Peyer's patch (tissue), 4 donors: ENCODE measurements at regions not wholly inside any gene's neighbourhood (a gene's known extent, or its start where the extent isn't known, plus 50 kb on each side); places are given as distances from the start of the nearest gene placed in this dataset.

Experiments
- CTCF ChIP-seq, 6 experiments: fragments of 450-650 bp in 4 of 6; fragments of 200-600 bp in 2 of 6; sonication (generic) in 1 of 6; IDR thresholded peaks; one replicate each; pipeline ENCODE4 v1.5.1; 2017 to 2019; ENCODE audit warnings: antibody characterized with exemption in 6 of 6, mild to moderate bottlenecking in 3 of 6, moderate library complexity in 1 of 6
- POLR2A ChIP-seq, 2 donors: fragments of 450-650 bp; IDR thresholded peaks; one replicate each; pipeline ENCODE4 v1.5.1; 2017; ENCODE audit warnings: antibody characterized with exemption in 2 of 2, mild to moderate bottlenecking in 2 of 2, moderate library complexity in 2 of 2

- no peak for TF ChIP-seq POLR2A (IDR thresholded peaks at IDR 0.05)
- no peak for TF ChIP-seq CTCF (IDR thresholded peaks at IDR 0.05)
Measured at GRCh38 chr9:115517335-115518075, 399.5 kb upstream of the TNC start.
